Tongue (tissue), 1 donor: ENCODE measurements at regions not wholly inside any gene's neighbourhood (a gene's known extent, or its start where the extent isn't known, plus 50 kb on each side); places are given as distances from the start of the nearest gene placed in this dataset.
A peak's percentile ranks its signal among the peaks of the same experiment; 100 is the strongest.

Experiments used
- DNase-seq: peaks from one replicate; pipeline ENCODE4 v3.0.0-alpha.2; 2015

DNA sequence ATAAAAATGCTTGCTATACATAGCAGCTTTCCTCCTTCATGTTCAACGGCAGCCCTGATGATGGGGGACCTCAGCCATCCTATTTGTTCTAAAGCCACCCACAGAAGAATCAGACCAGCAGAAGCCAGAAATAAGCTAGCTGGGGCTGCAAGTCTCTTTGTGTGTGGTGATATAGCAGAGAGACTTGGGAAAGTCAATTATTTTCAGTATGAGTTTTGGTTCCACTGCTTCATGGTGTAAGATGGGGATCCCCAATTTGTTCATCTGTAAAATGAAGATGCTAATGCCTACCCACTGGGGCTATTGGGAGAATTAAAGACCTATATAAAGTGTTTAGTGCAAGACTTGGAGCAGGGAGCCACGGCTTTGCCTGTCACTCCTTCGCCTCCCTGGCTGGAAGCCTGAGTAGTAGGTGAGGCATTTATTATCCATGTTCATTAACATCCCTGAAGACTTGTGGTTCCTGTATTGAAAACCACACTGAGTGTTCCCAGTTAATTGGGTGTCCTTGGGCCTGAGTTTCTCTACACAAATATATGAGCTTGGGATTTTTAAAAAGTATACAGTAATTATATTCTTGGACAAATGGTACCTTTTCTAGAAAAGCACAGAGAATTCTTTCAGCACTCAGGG lies 210.1 kb upstream of the SLC24A2 start:
- no peak for DNase-seq

DNA sequence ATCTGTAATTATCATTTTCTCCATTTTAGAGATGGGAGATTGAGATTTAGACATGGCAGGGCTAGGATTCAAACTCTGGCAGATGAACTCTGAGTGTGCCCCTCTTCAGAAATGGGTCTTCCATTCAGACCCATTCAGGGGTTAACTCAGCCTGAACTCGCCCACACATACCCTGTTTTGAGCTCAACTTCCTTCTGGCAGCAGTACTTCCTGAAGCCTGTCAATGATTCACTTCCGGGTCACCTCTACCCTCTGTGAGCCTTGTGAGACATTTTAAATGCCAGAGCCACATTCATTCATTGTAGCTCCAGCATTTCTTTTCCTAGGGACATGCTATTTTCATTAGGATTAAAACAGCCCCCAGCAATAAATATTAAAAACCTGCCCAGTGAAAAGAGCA lies 209.3 kb upstream of the SLC24A2 start:
- no peak for DNase-seq

- no peak for DNase-seq
Observed at GRCh38 chr9:19995619-19996018, 206.8 kb upstream of the SLC24A2 start.

- peak; percentile 42 for DNase-seq
Observed at GRCh38 chr9:19994296-19994695, 205.5 kb upstream of the SLC24A2 start.

DNA sequence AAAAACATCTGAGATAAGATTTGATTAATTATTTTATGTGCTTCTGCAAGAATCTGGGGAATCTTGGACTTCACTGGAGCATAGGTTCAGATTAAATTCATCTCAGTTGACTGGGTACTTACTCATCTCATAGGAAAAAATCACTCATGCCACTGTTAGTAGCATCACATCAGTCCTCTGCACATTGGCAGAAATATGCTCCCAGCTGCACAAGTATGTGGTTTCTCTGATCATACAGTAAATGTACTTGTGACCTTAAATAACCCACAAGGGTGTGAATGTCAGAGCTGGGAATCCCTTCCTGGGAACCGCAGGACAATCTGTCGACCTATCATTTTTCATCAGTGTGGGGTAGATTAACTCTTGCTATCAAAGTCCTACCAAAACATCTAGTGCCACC lies 203.7 kb upstream of the SLC24A2 start:
- DNase-seq: peak; percentile 31

DNA sequence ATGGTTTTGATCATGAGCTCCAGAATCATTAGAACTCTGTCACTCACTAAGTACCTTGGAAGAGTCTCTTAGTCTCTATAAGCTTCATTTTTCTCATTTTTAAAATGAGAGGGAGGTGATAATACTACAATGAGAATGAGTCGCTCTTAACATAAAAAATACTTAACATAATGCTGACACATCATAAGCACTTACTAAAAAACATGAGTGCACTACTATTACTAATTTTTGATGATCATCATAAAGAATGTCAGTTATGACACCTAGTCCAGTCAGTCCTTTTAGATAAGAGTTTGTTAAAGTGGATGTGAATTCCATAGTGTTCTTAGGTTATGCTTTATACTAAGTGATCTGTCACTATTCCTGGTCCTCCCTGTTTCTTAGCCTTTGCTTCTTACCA lies 200.4 kb upstream of the SLC24A2 start:
- no peak for DNase-seq

GRCh38 chr9:19988281-19988680 lies 199.4 kb upstream of the SLC24A2 start:
- no peak for DNase-seq

DNA sequence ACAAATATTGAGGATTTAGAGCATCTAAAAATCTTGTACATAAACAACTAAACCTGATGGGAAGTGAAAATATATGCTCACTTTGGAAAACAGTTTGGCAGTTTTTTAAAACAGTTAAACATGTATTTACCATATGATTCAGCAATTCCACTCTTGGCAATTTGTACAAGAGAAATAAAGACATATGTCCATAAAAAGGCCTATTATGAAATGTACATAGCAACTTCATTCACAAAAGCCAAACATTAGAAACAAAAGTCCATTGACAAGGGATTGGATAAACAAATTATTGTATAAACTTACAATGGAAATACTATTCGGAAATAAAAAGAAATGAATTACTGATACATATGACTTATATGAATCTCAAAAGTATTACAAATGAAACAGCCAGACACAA lies 196.2 kb upstream of the SLC24A2 start:
- no peak for DNase-seq

- DNase-seq: no peak
Observed at GRCh38 chr9:19976226-19976625, 187.4 kb upstream of the SLC24A2 start.

DNA sequence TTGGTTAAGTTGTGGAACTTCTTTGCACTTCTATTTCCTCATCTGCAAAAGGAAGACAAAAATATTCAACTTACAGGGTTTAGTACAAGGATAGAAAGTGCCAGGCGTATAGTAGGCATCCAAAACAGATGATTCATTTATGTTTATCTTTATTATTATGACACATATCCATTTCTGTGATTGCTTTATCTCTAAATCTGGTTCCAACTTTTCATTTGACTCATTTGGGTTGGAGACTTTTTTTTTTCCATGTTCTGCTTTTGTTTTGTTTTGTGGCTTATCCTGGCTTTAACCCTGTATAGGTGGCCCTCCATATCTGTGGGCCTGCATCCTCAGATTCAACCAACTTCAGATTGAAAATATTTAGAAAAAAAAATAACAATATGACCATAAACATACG lies 186.7 kb upstream of the SLC24A2 start:
- DNase-seq: no peak

DNA sequence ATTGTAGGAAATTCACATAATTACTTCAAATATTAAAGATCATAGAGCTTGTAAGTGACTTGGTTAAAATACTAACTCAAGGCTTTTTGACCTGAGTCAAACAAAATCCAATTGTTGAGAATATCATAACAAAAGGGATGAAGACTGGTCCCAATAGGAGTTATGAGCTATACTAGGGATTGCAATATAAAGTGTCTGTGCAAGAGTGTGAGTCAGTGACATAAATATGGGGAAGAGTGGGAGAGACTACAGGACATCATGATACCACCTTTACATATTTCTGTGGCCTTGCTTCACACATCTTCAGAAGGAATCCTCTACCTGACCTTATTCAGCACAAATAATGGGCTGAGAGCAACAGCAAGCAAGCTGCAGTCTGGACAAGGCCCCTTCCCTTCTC lies 180.9 kb upstream of the SLC24A2 start:
- DNase-seq: no peak

DNA sequence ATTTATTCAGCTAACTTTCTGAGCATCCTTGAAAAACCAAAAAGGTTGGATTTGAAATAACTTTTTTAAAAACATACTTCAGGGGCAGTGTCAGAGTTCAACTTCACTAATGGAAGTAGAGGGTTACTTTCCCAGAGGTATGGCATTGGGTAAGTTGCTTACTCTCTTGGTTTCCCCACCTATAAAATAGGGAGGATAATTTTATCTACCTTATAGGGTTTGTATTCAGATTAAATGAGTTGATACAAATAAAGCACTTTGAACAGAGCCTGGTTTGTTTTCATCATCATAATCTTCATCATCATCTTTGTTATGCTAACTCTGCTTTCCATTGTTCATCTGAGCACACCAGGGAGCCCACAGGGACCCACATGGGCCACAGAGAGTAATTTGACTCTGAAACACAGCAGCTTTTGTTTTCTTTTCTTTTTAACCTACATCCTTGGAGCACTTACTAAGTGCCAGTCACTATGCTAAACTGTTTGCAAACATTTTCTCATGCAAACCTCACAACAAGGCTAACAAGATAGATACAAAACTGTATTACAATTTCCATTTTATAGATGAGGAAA lies 179.1 kb upstream of the SLC24A2 start:
- DNase-seq: no peak

- DNase-seq: no peak
Observed at GRCh38 chr9:19967216-19967887, 178.5 kb upstream of the SLC24A2 start.

DNA sequence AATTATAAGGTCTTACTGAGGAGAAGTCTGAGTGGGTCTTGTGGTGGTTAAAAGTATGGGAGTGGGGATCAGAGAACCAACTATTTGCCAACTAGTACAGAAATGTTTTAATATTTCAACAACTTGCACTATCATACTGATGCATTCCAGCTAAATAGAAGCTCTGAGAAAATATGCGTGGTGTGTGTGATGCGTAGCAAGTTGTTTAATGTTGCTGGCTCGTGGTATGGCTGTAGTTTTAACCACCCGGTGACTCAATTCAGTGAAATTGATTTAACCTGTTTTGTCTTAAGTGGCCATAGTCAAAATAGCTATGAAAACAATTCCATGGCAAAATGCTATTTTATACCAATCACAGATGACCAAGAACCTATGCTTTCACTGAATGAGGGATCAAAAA lies 176.5 kb upstream of the SLC24A2 start:
- DNase-seq: no peak

- DNase-seq: no peak
Observed at GRCh38 chr9:19947996-19948395, 159.2 kb upstream of the SLC24A2 start.

DNA sequence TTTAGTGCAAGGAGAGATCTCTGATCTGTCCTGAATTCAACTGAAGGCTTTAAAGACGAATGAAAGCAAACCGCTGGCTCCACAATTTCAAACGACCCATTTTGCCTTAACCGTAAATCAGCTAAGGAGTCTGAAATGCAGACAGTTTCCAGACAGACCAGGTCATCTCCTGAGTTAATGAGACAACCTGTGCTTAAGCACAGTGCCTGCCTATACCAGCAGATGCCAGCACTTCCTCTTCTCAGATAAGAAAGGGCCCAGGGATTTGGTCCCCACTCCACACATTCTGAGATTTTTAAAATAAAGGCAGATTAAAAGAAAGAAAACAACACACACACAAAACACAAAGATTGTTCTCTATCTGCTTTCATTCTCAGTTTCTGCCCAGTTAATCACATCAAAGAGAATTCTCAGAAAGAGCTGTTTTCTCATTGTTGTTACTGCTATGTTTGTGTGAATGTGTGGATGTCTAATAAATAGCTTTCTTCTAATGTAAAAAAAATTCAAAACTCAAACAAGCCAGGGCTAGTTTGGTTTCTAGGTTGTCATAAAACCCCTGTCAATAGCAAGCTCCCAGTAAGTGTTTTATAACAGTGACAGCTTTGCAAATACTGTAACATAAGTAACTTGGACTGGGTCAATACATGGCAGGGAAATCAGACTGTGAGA lies 157.7 kb upstream of the SLC24A2 start:
- peak; percentile 28 for DNase-seq

- no peak for DNase-seq
Observed at GRCh38 chr9:19941874-19942273, 153.0 kb upstream of the SLC24A2 start.

GRCh38 chr9:19940811-19941535 lies 152.1 kb upstream of the SLC24A2 start:
- no peak for DNase-seq

- no peak for DNase-seq
Observed at GRCh38 chr9:19939734-19940278, 151.0 kb upstream of the SLC24A2 start.

- no peak for DNase-seq
Observed at GRCh38 chr9:19938990-19939733, 150.3 kb upstream of the SLC24A2 start.

DNA sequence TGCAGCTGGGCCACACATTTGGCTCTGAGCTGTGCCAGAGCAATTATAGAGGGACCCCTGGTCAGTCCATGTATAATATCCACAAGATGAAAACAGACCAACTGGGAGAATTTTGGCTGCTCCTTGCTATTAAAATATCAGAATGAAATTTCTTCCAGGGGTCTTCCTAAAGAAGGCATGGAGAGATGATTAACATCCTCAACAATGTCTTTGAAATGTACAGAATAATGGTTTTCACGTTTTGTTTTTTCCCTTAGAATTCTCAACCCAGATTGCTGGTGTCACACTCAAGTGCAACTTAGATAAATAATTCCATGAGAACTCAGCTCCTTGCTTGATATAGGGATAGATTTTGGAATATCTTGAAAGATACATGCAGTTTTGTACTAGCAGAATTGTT lies 148.3 kb upstream of the SLC24A2 start:
- DNase-seq: no peak

DNA sequence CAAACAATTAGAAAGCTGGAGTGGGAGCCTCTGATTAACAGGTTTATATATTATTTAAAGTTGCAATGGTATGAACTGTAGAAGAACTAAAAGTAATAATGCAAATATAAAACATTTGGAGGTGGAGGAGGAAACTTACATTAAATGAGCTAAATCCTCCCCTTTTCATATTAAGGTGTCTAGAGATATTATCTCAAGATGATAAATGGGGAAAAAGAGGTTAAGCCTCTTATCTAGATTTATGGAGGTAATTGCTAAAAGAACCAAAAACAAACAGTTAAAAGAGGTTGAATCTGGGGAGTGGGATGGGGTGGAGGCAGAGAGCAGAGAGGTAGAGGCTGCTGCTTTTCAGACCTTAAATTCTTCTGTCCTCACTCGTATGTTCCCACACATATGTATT lies 147.8 kb upstream of the SLC24A2 start:
- DNase-seq: no peak
